ENCODE measurements at regions not wholly inside any gene's neighbourhood (a gene's known extent, or its start where the extent isn't known, plus 50 kb on each side); places are given as distances from the start of the nearest gene placed in this dataset.

GRCh38 chr2:172288603-172289002 is 138.8 kb upstream of the ITGA6 start:
- POLR2A ChIA-PET (ENCODE audit: low non-redundant PET): no interaction called here
- CTCF ChIA-PET: interaction anchor here (0.6 to 0.7 kb wide), 2 partner anchors 290 to 425 kb away, joined by 3 read pairs; no protein-coding TSS in a partner anchor
- DNase-seq (ENCODE audit: low spot score): peak; percentile 60
- no peak overlapping the region for H3K27ac ChIP-seq
- no peak for TF ChIP-seq CTCF (conservative IDR thresholded peaks at IDR 0.05; ENCODE audit: low read depth)

- TF ChIP-seq CTCF (conservative IDR thresholded peaks at IDR 0.05; ENCODE audit: low read depth): no peak
- ChIA-PET POLR2A (ENCODE audit: low non-redundant PET) (no interaction called here), CTCF (interaction anchor here (0.7 kb wide), 1 partner anchor 68 kb away, joined by 3 read pairs; no protein-coding TSS in a partner anchor)
- H3K27ac ChIP-seq: peak overlapping the region; percentile 9; the same call in 1 of the 2 replicates
- peak; percentile 23 for DNase-seq (ENCODE audit: low spot score)
Observed at GRCh38 chr2:172293952-172294351, 133.4 kb upstream of the ITGA6 start.

GRCh38 chr2:172294983-172295382 is 132.4 kb upstream of the ITGA6 start:
- DNase-seq (ENCODE audit: low spot score): no peak
- H3K27ac ChIP-seq: no peak overlapping the region
- TF ChIP-seq CTCF (conservative IDR thresholded peaks at IDR 0.05; ENCODE audit: low read depth): no peak
- ChIA-PET CTCF (interaction anchor here (0.6 kb wide), 1 partner anchor 84 kb away, joined by 5 read pairs; no protein-coding TSS in a partner anchor), POLR2A (ENCODE audit: low non-redundant PET) (no interaction called here)

- no peak for TF ChIP-seq CTCF (conservative IDR thresholded peaks at IDR 0.05; ENCODE audit: low read depth)
- POLR2A ChIA-PET (ENCODE audit: low non-redundant PET): no interaction called here
- no peak for DNase-seq (ENCODE audit: low spot score)
- no peak overlapping the region for H3K27ac ChIP-seq
- CTCF ChIA-PET: no interaction called here
Observed at GRCh38 chr2:172295677-172296076, 131.7 kb upstream of the ITGA6 start.

GRCh38 chr2:172296267-172297046 is 130.9 kb upstream of the ITGA6 start:
- TF ChIP-seq CTCF (conservative IDR thresholded peaks at IDR 0.05; ENCODE audit: low read depth): no peak
- no peak overlapping the region for H3K27ac ChIP-seq
- ChIA-PET POLR2A (ENCODE audit: low non-redundant PET) (no interaction called here), CTCF (interaction anchor here (0.7 kb wide), 1 partner anchor 660 kb away, joined by 3 read pairs; no protein-coding TSS in a partner anchor)
- DNase-seq (ENCODE audit: low spot score): no peak

- no peak overlapping the region for H3K27ac ChIP-seq
- no peak for TF ChIP-seq CTCF (conservative IDR thresholded peaks at IDR 0.05; ENCODE audit: low read depth)
- ChIA-PET CTCF (interaction anchor here (0.6 kb wide), 1 partner anchor 71 kb away, joined by 3 read pairs; no protein-coding TSS in a partner anchor), POLR2A (ENCODE audit: low non-redundant PET) (interaction anchor here (0.6 kb wide), 1 partner anchor 45 kb away, joined by 4 read pairs; no protein-coding TSS in a partner anchor)
- no peak for DNase-seq (ENCODE audit: low spot score)
Observed at GRCh38 chr2:172297531-172297930, 129.9 kb upstream of the ITGA6 start.
